GM19438 (cell line): ENCODE measurements at regions not wholly inside any gene's neighbourhood (a gene's known extent, or its start where the extent isn't known, plus 50 kb on each side); places are given as distances from the start of the nearest gene placed in this dataset.

ENCODE experiments used
- ATAC-seq: cut with Tn5 transposase; IDR thresholded peaks from one replicate; pipeline ENCODE4 v1.9.1; 2021; ENCODE audit warnings: low read depth; ENCODE audit not compliant: unreplicated experiment

- no peak for ATAC-seq
These were observed 616.1 kb upstream of the PKDCC start for GRCh38 chr2:41431756-41432155.

- ATAC-seq = no peak
These were observed 615.4 kb upstream of the PKDCC start for GRCh38 chr2:41432459-41432858.

GRCh38 chr2:41434991-41435390, 612.8 kb upstream of the PKDCC start:
- ATAC-seq = no peak

GRCh38 chr2:41441958-41442357, 605.9 kb upstream of the PKDCC start:
- no peak for ATAC-seq

- no peak for ATAC-seq
These were observed 602.0 kb upstream of the PKDCC start for GRCh38 chr2:41445865-41446264.

GRCh38 chr2:41446266-41446665, 601.6 kb upstream of the PKDCC start:
- no peak for ATAC-seq

GRCh38 chr2:41448221-41448620, 599.6 kb upstream of the PKDCC start:
- ATAC-seq = no peak

GRCh38 chr2:41457026-41457425, 590.8 kb upstream of the PKDCC start:
- ATAC-seq = no peak

GRCh38 chr2:41460661-41461060, 587.2 kb upstream of the PKDCC start:
- ATAC-seq = no peak

GRCh38 chr2:41464395-41464794, 583.4 kb upstream of the PKDCC start:
- no peak for ATAC-seq

- ATAC-seq = no peak
These were observed 571.9 kb upstream of the PKDCC start for GRCh38 chr2:41475959-41476358.

GRCh38 chr2:41482659-41483058, 565.2 kb upstream of the PKDCC start:
- no peak for ATAC-seq

- ATAC-seq = no peak
These were observed 564.6 kb upstream of the PKDCC start for GRCh38 chr2:41483226-41483625.

GRCh38 chr2:41483982-41484857, 563.6 kb upstream of the PKDCC start:
- no peak for ATAC-seq

- ATAC-seq = no peak
These were observed 563.0 kb upstream of the PKDCC start for GRCh38 chr2:41484858-41485234.

GRCh38 chr2:41486948-41487347, 560.9 kb upstream of the PKDCC start:
- ATAC-seq = no peak

GRCh38 chr2:41488888-41489287, 558.9 kb upstream of the PKDCC start:
- ATAC-seq = no peak

GRCh38 chr2:41489638-41490037, 558.2 kb upstream of the PKDCC start:
- no peak for ATAC-seq

- no peak for ATAC-seq
These were observed 552.8 kb upstream of the PKDCC start for GRCh38 chr2:41495050-41495449.

GRCh38 chr2:41496908-41497307, 550.9 kb upstream of the PKDCC start:
- ATAC-seq = no peak

- ATAC-seq = no peak
These were observed 549.0 kb upstream of the PKDCC start for GRCh38 chr2:41498781-41499180.

GRCh38 chr2:41500895-41501294, 546.9 kb upstream of the PKDCC start:
- ATAC-seq = no peak

GRCh38 chr2:41502752-41503151, 545.1 kb upstream of the PKDCC start:
- no peak for ATAC-seq
